ENCODE measurements at regions not wholly inside any gene's neighbourhood (a gene's known extent, or its start where the extent isn't known, plus 50 kb on each side); places are given as distances from the start of the nearest gene placed in this dataset.

- ChIA-PET POLR2A (no interaction called here), CTCF (no interaction called here)
- no peak overlapping the region for H3K4me3 Mint-ChIP-seq
- H3K27ac Mint-ChIP-seq, result no peak overlapping the region
- no peaks in the 10 kb centered on the region for H3K27me3 Mint-ChIP-seq (ENCODE audit: low read depth)
- DNase-seq (ENCODE audit: low spot score) (no peak), ATAC-seq (no peak)
- H3K36me3 Mint-ChIP-seq, result no peaks in the 10 kb centered on the region
- TF ChIP-seq FOXP4 (CRISPR knock-in tag; IDR thresholded peaks at IDR 0.05) (no peak), CREM (CRISPR knock-in tag; IDR thresholded peaks at IDR 0.05) (no peak), EMX1 (CRISPR knock-in tag; IDR thresholded peaks at IDR 0.05) (no peak), HMGA2 (CRISPR knock-in tag; IDR thresholded peaks at IDR 0.05) (no peak), JAZF1 (CRISPR knock-in tag; IDR thresholded peaks at IDR 0.05) (no peak), ZNF396 (CRISPR knock-in tag; IDR thresholded peaks at IDR 0.05; ENCODE audit: borderline replicate concordance) (no peak), TCF7 (CRISPR knock-in tag; IDR thresholded peaks at IDR 0.05; ENCODE audit: low read depth) (no peak), NFE2L1 (CRISPR knock-in tag; IDR thresholded peaks at IDR 0.05) (no peak), GRHL2 (CRISPR knock-in tag; IDR thresholded peaks at IDR 0.05; ENCODE audit: insufficient replicate concordance, severe bottlenecking) (no peak), NFYB (CRISPR knock-in tag; conservative IDR thresholded peaks at IDR 0.05; ENCODE audit: low read depth) (no peak), SMAD3 (CRISPR knock-in tag; IDR thresholded peaks at IDR 0.05; ENCODE audit: borderline replicate concordance) (no peak), OVOL2 (CRISPR knock-in tag; IDR thresholded peaks at IDR 0.05; ENCODE audit: borderline replicate concordance) (no peak), JUN (CRISPR knock-in tag; IDR thresholded peaks at IDR 0.05) (no peak), GTF2I (CRISPR knock-in tag; conservative IDR thresholded peaks at IDR 0.05) (no peak)
- TF ChIP-seq, protein P1, sequence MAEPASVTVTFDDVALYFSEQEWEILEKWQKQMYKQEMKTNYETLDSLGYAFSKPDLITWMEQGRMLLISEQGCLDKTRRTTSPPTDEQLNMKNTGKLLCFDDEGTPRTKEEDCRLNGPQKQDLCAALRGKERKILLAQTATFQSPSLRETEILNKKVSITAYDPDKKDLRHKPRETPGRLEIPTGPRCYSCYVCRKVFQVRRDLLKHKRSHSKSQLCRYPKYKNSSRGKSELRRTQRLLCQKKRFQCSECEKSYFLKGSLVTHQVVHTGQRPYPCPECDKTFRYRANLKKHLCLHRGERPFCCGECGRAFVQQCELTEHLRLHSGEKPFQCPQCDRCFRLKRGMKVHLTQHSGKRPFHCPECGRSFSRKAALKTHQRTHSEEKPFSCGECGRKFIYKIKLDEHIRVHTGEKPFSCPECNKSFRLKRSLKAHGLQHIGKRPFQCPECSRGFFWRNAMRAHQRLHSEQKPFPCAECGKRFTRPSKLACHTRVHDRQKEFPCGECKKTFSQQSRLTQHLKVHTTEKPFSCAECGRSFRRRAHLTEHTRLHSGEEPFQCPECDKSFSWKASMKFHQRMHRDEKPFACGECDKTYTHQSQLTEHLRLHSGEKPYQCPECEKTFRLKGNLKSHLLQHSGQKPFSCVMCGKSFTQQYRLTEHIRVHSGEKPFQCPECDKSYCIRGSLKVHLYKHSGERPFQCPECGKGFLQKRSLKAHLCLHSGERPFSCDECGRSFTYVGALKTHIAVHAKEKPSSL (CRISPR knock-in tag; conservative IDR thresholded peaks at IDR 0.05), result no peak
- TF ChIP-seq, protein P2, sequence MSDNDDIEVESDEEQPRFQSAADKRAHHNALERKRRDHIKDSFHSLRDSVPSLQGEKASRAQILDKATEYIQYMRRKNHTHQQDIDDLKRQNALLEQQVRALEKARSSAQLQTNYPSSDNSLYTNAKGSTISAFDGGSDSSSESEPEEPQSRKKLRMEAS (CRISPR knock-in tag; IDR thresholded peaks at IDR 0.05), result no peak
- TF ChIP-seq, protein P3, sequence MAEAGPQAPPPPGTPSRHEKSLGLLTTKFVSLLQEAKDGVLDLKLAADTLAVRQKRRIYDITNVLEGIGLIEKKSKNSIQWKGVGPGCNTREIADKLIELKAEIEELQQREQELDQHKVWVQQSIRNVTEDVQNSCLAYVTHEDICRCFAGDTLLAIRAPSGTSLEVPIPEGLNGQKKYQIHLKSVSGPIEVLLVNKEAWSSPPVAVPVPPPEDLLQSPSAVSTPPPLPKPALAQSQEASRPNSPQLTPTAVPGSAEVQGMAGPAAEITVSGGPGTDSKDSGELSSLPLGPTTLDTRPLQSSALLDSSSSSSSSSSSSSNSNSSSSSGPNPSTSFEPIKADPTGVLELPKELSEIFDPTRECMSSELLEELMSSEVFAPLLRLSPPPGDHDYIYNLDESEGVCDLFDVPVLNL (CRISPR knock-in tag; IDR thresholded peaks at IDR 0.05; ENCODE audit: borderline replicate concordance, low read depth), result no peak
- TF ChIP-seq, protein P4, sequence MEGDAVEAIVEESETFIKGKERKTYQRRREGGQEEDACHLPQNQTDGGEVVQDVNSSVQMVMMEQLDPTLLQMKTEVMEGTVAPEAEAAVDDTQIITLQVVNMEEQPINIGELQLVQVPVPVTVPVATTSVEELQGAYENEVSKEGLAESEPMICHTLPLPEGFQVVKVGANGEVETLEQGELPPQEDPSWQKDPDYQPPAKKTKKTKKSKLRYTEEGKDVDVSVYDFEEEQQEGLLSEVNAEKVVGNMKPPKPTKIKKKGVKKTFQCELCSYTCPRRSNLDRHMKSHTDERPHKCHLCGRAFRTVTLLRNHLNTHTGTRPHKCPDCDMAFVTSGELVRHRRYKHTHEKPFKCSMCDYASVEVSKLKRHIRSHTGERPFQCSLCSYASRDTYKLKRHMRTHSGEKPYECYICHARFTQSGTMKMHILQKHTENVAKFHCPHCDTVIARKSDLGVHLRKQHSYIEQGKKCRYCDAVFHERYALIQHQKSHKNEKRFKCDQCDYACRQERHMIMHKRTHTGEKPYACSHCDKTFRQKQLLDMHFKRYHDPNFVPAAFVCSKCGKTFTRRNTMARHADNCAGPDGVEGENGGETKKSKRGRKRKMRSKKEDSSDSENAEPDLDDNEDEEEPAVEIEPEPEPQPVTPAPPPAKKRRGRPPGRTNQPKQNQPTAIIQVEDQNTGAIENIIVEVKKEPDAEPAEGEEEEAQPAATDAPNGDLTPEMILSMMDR (IDR thresholded peaks at IDR 0.05), result no peak
- TF ChIP-seq, protein P5, sequence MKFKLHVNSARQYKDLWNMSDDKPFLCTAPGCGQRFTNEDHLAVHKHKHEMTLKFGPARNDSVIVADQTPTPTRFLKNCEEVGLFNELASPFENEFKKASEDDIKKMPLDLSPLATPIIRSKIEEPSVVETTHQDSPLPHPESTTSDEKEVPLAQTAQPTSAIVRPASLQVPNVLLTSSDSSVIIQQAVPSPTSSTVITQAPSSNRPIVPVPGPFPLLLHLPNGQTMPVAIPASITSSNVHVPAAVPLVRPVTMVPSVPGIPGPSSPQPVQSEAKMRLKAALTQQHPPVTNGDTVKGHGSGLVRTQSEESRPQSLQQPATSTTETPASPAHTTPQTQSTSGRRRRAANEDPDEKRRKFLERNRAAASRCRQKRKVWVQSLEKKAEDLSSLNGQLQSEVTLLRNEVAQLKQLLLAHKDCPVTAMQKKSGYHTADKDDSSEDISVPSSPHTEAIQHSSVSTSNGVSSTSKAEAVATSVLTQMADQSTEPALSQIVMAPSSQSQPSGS (CRISPR knock-in tag; IDR thresholded peaks at IDR 0.05; ENCODE audit: borderline replicate concordance, low read depth), result no peak
- peaks cover 2% of the 10 kb centered on the region; the same call in 1 of the 2 replicates for H3K4me1 Mint-ChIP-seq
- H3K9me3 Mint-ChIP-seq, result no peaks in the 10 kb centered on the region
Measured at GRCh38 chr13:109418111-109418510, 368.3 kb downstream of the IRS2 start.
